GM23338 (cell line): ENCODE measurements at regions not wholly inside any gene's neighbourhood (a gene's known extent, or its start where the extent isn't known, plus 50 kb on each side); places are given as distances from the start of the nearest gene placed in this dataset.

Experiments used
- CREB1 ChIP-seq: fragments of 250-450 bp; sonication (Bioruptor Pico); IDR thresholded peaks from 2 replicates; pipeline ENCODE4 v1.5.0; 2020; ENCODE audit warnings: low read depth, mild to moderate bottlenecking, moderate library complexity
- CTCF ChIP-seq, 2 experiments: fragments of 200-600 bp in 1 of 2; sonication (generic) in 1 of 2; conservative IDR thresholded peaks; 2 replicates each; pipeline versions ENCODE4 v1.5.1 to v1.6.1; 2016 to 2017; ENCODE audit warnings: antibody characterized with exemption in 2 of 2, low read depth in 2 of 2, mild to moderate bottlenecking in 2 of 2, moderate library complexity in 1 of 2
- EZH2 ChIP-seq: fragments of 200-600 bp; sonication (generic); IDR thresholded peaks from one replicate; pipeline ENCODE4 v1.8.0; 2017; ENCODE audit warnings: antibody characterized with exemption, mild to moderate bottlenecking, low read depth; ENCODE audit not compliant: unreplicated experiment
- EZH2phosphoT487 ChIP-seq: fragments of 200-600 bp; sonication (generic); IDR thresholded peaks from one replicate; pipeline ENCODE4 v1.8.1; 2018; ENCODE audit warnings: antibody characterized with exemption; ENCODE audit not compliant: unreplicated experiment
- JUNB ChIP-seq: IDR thresholded peaks from one replicate; pipeline ENCODE4 v1.6.1; 2016; ENCODE audit warnings: antibody characterized with exemption; ENCODE audit not compliant: unreplicated experiment
- POLR2AphosphoS5 ChIP-seq: IDR thresholded peaks from 2 replicates; pipeline ENCODE4 v1.6.1; 2016; ENCODE audit warnings: antibody characterized with exemption, low read depth

GRCh38 chr15:62412686-62413085 lies 247.6 kb upstream of the C2CD4B start:
- no peak for TF ChIP-seq CTCF (conservative IDR thresholded peaks at IDR 0.05; ENCODE audit: low read depth in 2 of 2)
- no peak for TF ChIP-seq EZH2
- no peak for TF ChIP-seq JUNB
- TF ChIP-seq EZH2phosphoT487 = no peak
- no peak for TF ChIP-seq POLR2AphosphoS5
- no peak for TF ChIP-seq CREB1 (CRISPR knock-in tag)
